K562 (cell line): ENCODE measurements at regions not wholly inside any gene's neighbourhood (a gene's known extent, or its start where the extent isn't known, plus 50 kb on each side); places are given as distances from the start of the nearest gene placed in this dataset.

ENCODE experiments used
- ATAC-seq: fragments of 200-7000 bp; cut with Tn5 transposase; 3 replicates; pipeline ENCODE4 v1.9.1; 2020; ENCODE audit warnings: moderate library complexity
- BruUV-seq: library from RNA; stranded (reverse); fragments of 400-500 nt; replicated peaks from 2 replicates; lab custom pipeline; 2021; lab: Mats Ljungman, UMichigan
- CTCF ChIA-PET: fragments of 300-600 bp; formaldehyde crosslinking; extraction: SDS; loops from one replicate; lab custom pipeline; 2021; ENCODE audit warnings: low intra/inter-chr PET ratio; lab: Yijun Ruan, JAX
- POLR2A ChIA-PET: fragments of 300-600, 350-650 bp; sonication (Branson Sonifier 250); formaldehyde crosslinking; extraction: SDS; loops from one replicate; lab custom pipeline; 2021; ENCODE audit warnings: antibody characterized with exemption, inconsistent platforms; lab: Yijun Ruan, JAX
- DNase-seq, 4 experiments: peaks; one replicate each; pipeline versions ENCODE4 v3.0.0 to v3.0.0-alpha.2; 2011 to 2018; ENCODE audit warnings: low spot score in 3 of 4, mixed read lengths in 3 of 4; ENCODE audit errors: extremely low read depth in 1 of 4
- FAIRE-seq: peaks from 2 replicates; lab custom pipeline; 2011; peaks lifted over from hg19 to GRCh38; lab: Jason Lieb, UNC
- H2AFZ ChIP-seq: 2 replicates; pipeline ENCODE4 v1.6.0; 2011; ENCODE audit warnings: low read depth, low read length, control low read depth, inconsistent platforms
- H3K27ac ChIP-seq: fragments of 200-600 bp; 3 replicates; pipeline ENCODE4 v1.8.0; 2011; ENCODE audit warnings: low read depth, mild to moderate bottlenecking, control low read depth, inconsistent platforms, low read length, moderate library complexity, mixed read lengths; ENCODE audit errors: extremely low read depth
- H3K27me3 ChIP-seq, 2 experiments: fragments of 300-600 bp in 1 of 2; 2 replicates in 1 of 2; 3 replicates in 1 of 2; pipeline versions ENCODE4 v1.6.0 to v1.8.0; 2011; ENCODE audit warnings: inconsistent platforms in 2 of 2, low read length in 2 of 2, mild to moderate bottlenecking in 1 of 2, mixed read lengths in 1 of 2, moderate library complexity in 1 of 2; ENCODE audit not compliant: control insufficient read depth in 2 of 2, insufficient read depth in 2 of 2
- H3K36me3 ChIP-seq: fragments of 300-600 bp; 3 replicates; pipeline ENCODE4 v1.8.0; 2011; ENCODE audit warnings: mild to moderate bottlenecking, low read length, inconsistent platforms; ENCODE audit not compliant: control insufficient read depth, insufficient read depth
- H3K4me1 ChIP-seq, 2 experiments: fragments of 200-600 bp in 1 of 2; replicated peaks in 1 of 2; 2 replicates in 1 of 2; 3 replicates in 1 of 2; pipeline versions ENCODE4 v1.5.1 to v1.8.0; 2011; ENCODE audit warnings: inconsistent platforms in 2 of 2, low read length in 2 of 2, mild to moderate bottlenecking in 1 of 2, mixed read lengths in 1 of 2, moderate library complexity in 1 of 2; ENCODE audit not compliant: control insufficient read depth in 2 of 2, insufficient read depth in 2 of 2
- H3K4me2 ChIP-seq: 2 replicates; pipeline ENCODE4 v1.6.1; 2011; ENCODE audit warnings: low read length, control low read depth, inconsistent platforms, mixed read lengths; ENCODE audit not compliant: insufficient read depth
- H3K4me3 ChIP-seq: fragments of 200-600 bp; sonication (generic), shearing (Covaris generic); 2 replicates; pipeline ENCODE4 v1.5.1; 2016; ENCODE audit warnings: control low read depth, inconsistent platforms
- H3K79me2 ChIP-seq: fragments of 200-600 bp; 3 replicates; pipeline ENCODE4 v1.8.0; 2011; ENCODE audit warnings: low read length, inconsistent platforms; ENCODE audit not compliant: control insufficient read depth, insufficient read depth
- H3K9ac ChIP-seq, 2 experiments: 2 replicates each; pipeline versions ENCODE4 v1.6.0 to v1.6.1; 2011; ENCODE audit warnings: low read depth in 2 of 2, low read length in 2 of 2, control low read depth in 1 of 2, inconsistent platforms in 1 of 2, mild to moderate bottlenecking in 1 of 2, mixed read lengths in 1 of 2; ENCODE audit not compliant: insufficient read depth in 1 of 2
- H3K9me1 ChIP-seq: one replicate; pipeline ENCODE4 v1.6.0; 2011; ENCODE audit warnings: inconsistent platforms, mild to moderate bottlenecking, low read length, moderate library complexity; ENCODE audit not compliant: control insufficient read depth, insufficient read depth
- H3K9me3 ChIP-seq: replicated peaks from 2 replicates; pipeline ENCODE4 v1.5.1; 2011; ENCODE audit warnings: low read depth, low read length, inconsistent platforms; ENCODE audit not compliant: control insufficient read depth, insufficient read depth
- H4K20me1 ChIP-seq: replicated peaks from 2 replicates; pipeline ENCODE4 v1.6.1; 2011; ENCODE audit warnings: low read length, inconsistent platforms, mixed read lengths; ENCODE audit not compliant: control insufficient read depth, insufficient read depth
- ADNP ChIP-seq: fragments of 200-800 bp; sonication (Bioruptor generic); IDR thresholded peaks from 2 replicates; pipeline ENCODE4 v1.6.1; 2016; ENCODE audit warnings: missing genetic modification characterization, missing compliant biosample characterization
- DNMT1 ChIP-seq: fragments of 450-650 bp; IDR thresholded peaks from 2 replicates; pipeline ENCODE4 v1.6.1; 2016; ENCODE audit warnings: antibody characterized with exemption, mild to moderate bottlenecking
- FOXA3 ChIP-seq, 2 experiments: fragments of 450-650 bp in 1 of 2; sonication (generic) in 1 of 2; formaldehyde crosslinking; IDR thresholded peaks in 1 of 2; conservative IDR thresholded peaks in 1 of 2; 2 replicates each; pipeline versions ENCODE4 v1.4.0 to v1.8.0; 2020 to 2022; ENCODE audit warnings: mild to moderate bottlenecking in 2 of 2, missing genetic modification reagents in 1 of 2
- GATAD2B ChIP-seq: fragments of 450-650 bp; IDR thresholded peaks from 2 replicates; pipeline ENCODE4 v1.6.1; 2017; ENCODE audit warnings: mild to moderate bottlenecking, borderline replicate concordance
- GTF2F1 ChIP-seq: IDR thresholded peaks from 2 replicates; pipeline ENCODE4 v1.6.1; 2011; ENCODE audit warnings: low read depth, low read length, improper control_type of control experiment
- HCFC1 ChIP-seq: IDR thresholded peaks from 2 replicates; pipeline ENCODE4 v1.6.1; 2012; ENCODE audit warnings: low read depth, low read length, improper control_type of control experiment
- KDM2B ChIP-seq: fragments of 250-450 bp; sonication (Bioruptor Pico); IDR thresholded peaks from 2 replicates; pipeline ENCODE4 v1.8.0; 2021; ENCODE audit warnings: mild to moderate bottlenecking, moderate library complexity
- MEIS2 ChIP-seq: fragments of 450-650 bp; IDR thresholded peaks from 2 replicates; pipeline ENCODE4 v1.6.1; 2014; ENCODE audit warnings: mild to moderate bottlenecking; ENCODE audit not compliant: partially characterized antibody
- NCOA2 ChIP-seq, 2 experiments: fragments of 450-650 bp; IDR thresholded peaks; 2 replicates each; pipeline ENCODE4 v1.6.1; 2018; ENCODE audit warnings: mild to moderate bottlenecking in 2 of 2, moderate library complexity in 1 of 2; ENCODE audit not compliant: partially characterized antibody in 2 of 2
- NFRKB ChIP-seq: fragments of 450-650 bp; IDR thresholded peaks from 2 replicates; pipeline ENCODE4 v1.6.1; 2016; ENCODE audit warnings: low read depth
- NFXL1 ChIP-seq: fragments of 450-650 bp; formaldehyde crosslinking; IDR thresholded peaks from 2 replicates; pipeline ENCODE4 v1.4.0; 2021; ENCODE audit warnings: mild to moderate bottlenecking
- PML ChIP-seq: IDR thresholded peaks from 2 replicates; pipeline ENCODE4 v1.6.1; 2012; ENCODE audit warnings: low read length, inconsistent platforms
- SNRNP70 ChIP-seq: fragments of 200-400 bp; formaldehyde crosslinking; optimal IDR thresholded peaks from 2 replicates; pipeline ENCODE3; 2017; ENCODE audit warnings: low read depth, low read length
- XRCC3 ChIP-seq: fragments of 450-650 bp; IDR thresholded peaks from 2 replicates; pipeline ENCODE4 v1.6.1; 2017; ENCODE audit warnings: mild to moderate bottlenecking, moderate library complexity
- ZNF124 ChIP-seq: sonication (generic); formaldehyde crosslinking; IDR thresholded peaks from 2 replicates; pipeline ENCODE4 v1.8.1; 2022; ENCODE audit warnings: missing genetic modification reagents
- ZNF76 ChIP-seq: fragments of 250-450 bp; sonication (Bioruptor Pico); IDR thresholded peaks from 2 replicates; pipeline ENCODE4 v1.4.0; 2020; ENCODE audit warnings: mild to moderate bottlenecking, moderate library complexity, borderline replicate concordance
- WGBS: fragments of 100-300 bp; shearing (Covaris generic); methylation state at CpG from one replicate; pipeline ENCODE4 v1.1.6; 2016; ENCODE audit warnings: low coverage, mixed read lengths; ENCODE audit not compliant: insufficient coverage; ENCODE audit errors: missing lambda C conversion rate; 5-methylcytosine and 5-hydroxymethylcytosine counted together
- in situ Hi-C: fragments of 300-500 bp; cut with MboI; formaldehyde crosslinking; loops from 4 replicates; pipeline ENCODE4 v1.15.0; 2018; ENCODE audit warnings: inconsistent platforms, mixed read lengths
- intact Hi-C: fragments of 100-400 bp; cut with micrococcal nuclease; formaldehyde crosslinking; loops from 2 replicates; pipeline ENCODE4 v1.14.2; 2022
- TF ChIP-seq, protein P1 (sequence below): fragments of 250-450 bp; sonication (Bioruptor Pico); IDR thresholded peaks from 2 replicates; pipeline ENCODE4 v1.4.0; 2020; ENCODE audit warnings: mild to moderate bottlenecking, moderate library complexity, borderline replicate concordance

DNA sequence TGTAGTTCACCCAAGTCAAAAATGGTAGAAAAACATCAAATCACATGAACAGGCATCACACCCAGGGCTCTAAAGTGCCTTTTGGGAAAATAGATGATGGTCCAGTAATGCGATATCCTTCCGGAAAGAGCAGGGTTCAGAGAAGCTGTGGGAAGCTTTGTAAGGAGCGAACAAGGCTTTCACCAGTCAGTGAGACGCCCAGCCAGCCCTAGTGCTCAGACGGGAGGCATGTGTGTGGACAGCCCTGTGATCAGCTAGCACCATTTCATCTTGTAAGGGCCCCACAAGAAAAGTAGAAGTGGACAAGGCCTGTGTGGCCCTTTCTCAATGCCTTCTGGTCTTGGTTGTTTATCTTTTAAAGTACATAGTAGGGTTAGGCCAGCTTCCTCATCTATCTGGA lies 76.1 kb downstream of the SMIM21 start:
- Histone ChIP-seq H3K4me3 (no peak overlapping the region), H3K27ac (no peak overlapping the region), H3K9ac (no peak overlapping the region), H3K4me1 (no peaks in the 10 kb centered on the region), H3K36me3 (no peaks in the 10 kb centered on the region), H3K27me3 (no peaks in the 10 kb centered on the region), H4K20me1 (no peaks in the 10 kb centered on the region), H3K79me2 (no peaks in the 10 kb centered on the region)
- no TSS peak for BruUV-seq
- 2% methylated on average over 5 of the region's 5 CpGs for WGBS
- POLR2A ChIA-PET, result no interaction called here
- intact Hi-C loops, result no loop called here
- CTCF ChIA-PET, result no interaction called here
- FAIRE-seq, result no peak
- in situ Hi-C loops, result no loop called here
- TF ChIP-seq PML (no peak), NFXL1 (CRISPR knock-in tag) (no peak), ADNP (no peak), ZNF76 (CRISPR knock-in tag) (no peak), ZNF124 (CRISPR knock-in tag) (no peak), KDM2B (CRISPR knock-in tag) (no peak), NCOA2 (IDR thresholded peaks at IDR 0.05; ENCODE audit: partially characterized antibody in 2 of 2) (no peak), NFRKB (no peak), HCFC1 (no peak), MEIS2 (no peak), XRCC3 (no peak), FOXA3 (CRISPR knock-in tag; conservative IDR thresholded peaks at IDR 0.05 in 1 of 2, IDR thresholded peaks at IDR 0.05 in 1 of 2) (no peak), GTF2F1 (no peak), SNRNP70 (no peak), GATAD2B (no peak), DNMT1 (no peak)
- TF ChIP-seq, protein P1, sequence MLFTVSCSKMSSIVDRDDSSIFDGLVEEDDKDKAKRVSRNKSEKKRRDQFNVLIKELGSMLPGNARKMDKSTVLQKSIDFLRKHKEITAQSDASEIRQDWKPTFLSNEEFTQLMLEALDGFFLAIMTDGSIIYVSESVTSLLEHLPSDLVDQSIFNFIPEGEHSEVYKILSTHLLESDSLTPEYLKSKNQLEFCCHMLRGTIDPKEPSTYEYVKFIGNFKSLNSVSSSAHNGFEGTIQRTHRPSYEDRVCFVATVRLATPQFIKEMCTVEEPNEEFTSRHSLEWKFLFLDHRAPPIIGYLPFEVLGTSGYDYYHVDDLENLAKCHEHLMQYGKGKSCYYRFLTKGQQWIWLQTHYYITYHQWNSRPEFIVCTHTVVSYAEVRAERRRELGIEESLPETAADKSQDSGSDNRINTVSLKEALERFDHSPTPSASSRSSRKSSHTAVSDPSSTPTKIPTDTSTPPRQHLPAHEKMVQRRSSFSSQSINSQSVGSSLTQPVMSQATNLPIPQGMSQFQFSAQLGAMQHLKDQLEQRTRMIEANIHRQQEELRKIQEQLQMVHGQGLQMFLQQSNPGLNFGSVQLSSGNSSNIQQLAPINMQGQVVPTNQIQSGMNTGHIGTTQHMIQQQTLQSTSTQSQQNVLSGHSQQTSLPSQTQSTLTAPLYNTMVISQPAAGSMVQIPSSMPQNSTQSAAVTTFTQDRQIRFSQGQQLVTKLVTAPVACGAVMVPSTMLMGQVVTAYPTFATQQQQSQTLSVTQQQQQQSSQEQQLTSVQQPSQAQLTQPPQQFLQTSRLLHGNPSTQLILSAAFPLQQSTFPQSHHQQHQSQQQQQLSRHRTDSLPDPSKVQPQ (CRISPR knock-in tag), result no peak
- TF ChIP-seq, all 486 proteins: peak for 0
- Histone ChIP-seq H2AFZ (no peak overlapping the region), H3K9me3 (no peaks in the 10 kb centered on the region), H3K9me1 (no peaks in the 10 kb centered on the region), H3K4me2 (no peak overlapping the region)
- ATAC-seq (no peak), DNase-seq (no peak)
